T-cell (primary cell): ENCODE measurements at regions not wholly inside any gene's neighbourhood (a gene's known extent, or its start where the extent isn't known, plus 50 kb on each side); places are given as distances from the start of the nearest gene placed in this dataset.

Experiments used
- ATAC-seq, 4 experiments: fragments of 200-7000 bp in 3 of 4; fragments of 150-1000 bp in 1 of 4; cut with Tn5 transposase; replicated peaks in 1 of 4; 1 replicate in 3 of 4; 2 replicates in 1 of 4; pipeline ENCODE4 v1.10.0; 2021; ENCODE audit warnings: moderate library complexity in 3 of 4, mild to moderate bottlenecking in 2 of 4, moderate number of reproducible peaks in 1 of 4
- CTCF ChIA-PET, 2 donors: fragments of 300-600 bp; sonication (Branson Sonifier 250); formaldehyde crosslinking; loops; one replicate each; lab custom pipeline; 2022; ENCODE audit warnings: antibody characterized with exemption in 2 of 2; lab: Charles Lee
- POLR2A ChIA-PET, 2 donors: fragments of 300-600 bp; sonication (Branson Sonifier 250); formaldehyde crosslinking; loops; one replicate each; lab custom pipeline; 2022; ENCODE audit warnings: antibody characterized with exemption in 2 of 2; lab: Charles Lee
- DNase-seq, 35 experiments: peaks; one replicate each; pipeline versions ENCODE4 v3.0.0 to v3.0.0-alpha.2; 2013 to 2023
- H3K27ac ChIP-seq: one replicate; pipeline ENCODE4 v1.5.1; 2013; ENCODE audit warnings: low read length
- H3K27me3 ChIP-seq, 2 experiments: replicated peaks in 1 of 2; 1 replicate in 1 of 2; 2 replicates in 1 of 2; pipeline versions ENCODE4 v1.6.1 to v1.7.0; 2013; ENCODE audit warnings: low read length in 1 of 2, mixed read lengths in 1 of 2; ENCODE audit not compliant: control insufficient read depth in 2 of 2, insufficient read depth in 2 of 2; ENCODE audit errors: extremely low read depth in 1 of 2
- H3K36me3 ChIP-seq, 2 donors: 1 replicate in 1 of 2; 2 replicates in 1 of 2; pipeline versions ENCODE4 v1.6.1 to v1.7.0; 2013; ENCODE audit warnings: low read length in 1 of 2; ENCODE audit not compliant: control insufficient read depth in 2 of 2, insufficient read depth in 1 of 2; ENCODE audit errors: extremely low read depth in 1 of 2
- H3K4me1 ChIP-seq, 2 experiments: 1 replicate in 1 of 2; 2 replicates in 1 of 2; pipeline versions ENCODE4 v1.6.1 to v1.7.0; 2013; ENCODE audit warnings: low read length in 2 of 2, mixed read lengths in 1 of 2; ENCODE audit not compliant: insufficient read depth in 2 of 2, control insufficient read depth in 1 of 2; ENCODE audit errors: extremely low read depth in 1 of 2
- H3K4me3 ChIP-seq, 2 donors: 1 replicate in 1 of 2; 2 replicates in 1 of 2; pipeline versions ENCODE4 v1.5.1 to v1.7.0; 2013; ENCODE audit warnings: mild to moderate bottlenecking in 2 of 2, low read length in 1 of 2, moderate library complexity in 1 of 2; ENCODE audit not compliant: control insufficient read depth in 1 of 2; ENCODE audit errors: extremely low read depth in 1 of 2
- H3K9me3 ChIP-seq: 2 replicates; pipeline ENCODE4 v1.7.0; 2013
- H3K27ac Mint-ChIP-seq, 2 donors: one replicate each; pipeline ENCODE4 v1.8.0; 2020 to 2021; ENCODE audit warnings: mild to moderate bottlenecking in 2 of 2, mixed read lengths in 2 of 2
- H3K27me3 Mint-ChIP-seq, 2 donors: one replicate each; pipeline ENCODE4 v1.8.0; 2021 to 2022; ENCODE audit warnings: mixed read lengths in 2 of 2
- H3K36me3 Mint-ChIP-seq: one replicate; pipeline ENCODE4 v1.8.0; 2021; ENCODE audit warnings: mixed read lengths
- H3K4me1 Mint-ChIP-seq, 3 donors: one replicate each; pipeline ENCODE4 v1.8.0; 2020 to 2022; ENCODE audit warnings: mixed read lengths in 3 of 3, mild to moderate bottlenecking in 1 of 3
- H3K4me3 Mint-ChIP-seq, 3 donors: one replicate each; pipeline ENCODE4 v1.8.0; 2020 to 2022; ENCODE audit warnings: mild to moderate bottlenecking in 3 of 3, mixed read lengths in 3 of 3, moderate library complexity in 3 of 3
- H3K9me3 Mint-ChIP-seq, 3 donors: one replicate each; pipeline ENCODE4 v1.8.0; 2020 to 2022; ENCODE audit warnings: mixed read lengths in 3 of 3
- WGBS: methylation state at CpG from one replicate; pipeline ENCODE4 v1.1.5; 2013; ENCODE audit warnings: missing lambda C conversion rate; ENCODE audit not compliant: insufficient coverage; 5-methylcytosine and 5-hydroxymethylcytosine counted together

- ATAC-seq: no peak
- Mint-ChIP-seq H3K4me1 (no peaks in the 10 kb centered on the region), H3K27ac (no peak overlapping the region), H3K27me3 (no peaks in the 10 kb centered on the region), H3K36me3 (no peaks in the 10 kb centered on the region), H3K4me3 (no peak overlapping the region), H3K9me3 (peaks cover 5 to 19% (median 14%) of the 10 kb centered on the region in 3 donors)
- no peak for DNase-seq
- no peaks in the 10 kb centered on the region for H3K4me1 ChIP-seq
- POLR2A ChIA-PET: no interaction called here
- H3K4me3 ChIP-seq: no peak overlapping the region
- H3K27me3 ChIP-seq: no peaks in the 10 kb centered on the region
- WGBS: 68% methylated on average over 2 of the region's 2 CpGs
- no peak overlapping the region for H3K27ac ChIP-seq
- CTCF ChIA-PET: no interaction called here
- no peaks in the 10 kb centered on the region for H3K9me3 ChIP-seq
- no peaks in the 10 kb centered on the region for H3K36me3 ChIP-seq
Observed at GRCh38 chr3:117562000-117562399, 852.4 kb downstream of the TUSC7 start.

GRCh38 chr3:117563063-117563462 lies 853.5 kb downstream of the TUSC7 start:
- H3K27ac Mint-ChIP-seq: no peak overlapping the region
- no peak for DNase-seq
- POLR2A ChIA-PET: no interaction called here
- peaks cover 5 to 18% (median 14%) of the 10 kb centered on the region in 3 donors for H3K9me3 Mint-ChIP-seq
- H3K27me3 ChIP-seq: no peaks in the 10 kb centered on the region
- no peak overlapping the region for H3K4me3 Mint-ChIP-seq
- no peaks in the 10 kb centered on the region for H3K4me1 ChIP-seq
- H3K9me3 ChIP-seq: no peaks in the 10 kb centered on the region
- no peak for ATAC-seq
- no peak overlapping the region for H3K27ac ChIP-seq
- H3K36me3 Mint-ChIP-seq: no peaks in the 10 kb centered on the region
- CTCF ChIA-PET: no interaction called here
- H3K36me3 ChIP-seq: no peaks in the 10 kb centered on the region
- no peaks in the 10 kb centered on the region for H3K27me3 Mint-ChIP-seq
- 70% methylated on average over 2 of the region's 4 CpGs for WGBS
- H3K4me3 ChIP-seq: no peak overlapping the region
- no peaks in the 10 kb centered on the region for H3K4me1 Mint-ChIP-seq

GRCh38 chr3:117565777-117566176 lies 856.2 kb downstream of the TUSC7 start:
- Mint-ChIP-seq H3K4me1 (no peaks in the 10 kb centered on the region), H3K4me3 (no peak overlapping the region), H3K27me3 (no peaks in the 10 kb centered on the region), H3K36me3 (no peaks in the 10 kb centered on the region), H3K27ac (no peak overlapping the region), H3K9me3 (peaks cover 2 to 10% (median 8%) of the 10 kb centered on the region in 3 donors)
- CTCF ChIA-PET: no interaction called here
- Histone ChIP-seq H3K4me1 (no peaks in the 10 kb centered on the region), H3K36me3 (no peaks in the 10 kb centered on the region), H3K27me3 (no peaks in the 10 kb centered on the region), H3K4me3 (no peak overlapping the region), H3K9me3 (no peaks in the 10 kb centered on the region), H3K27ac (no peak overlapping the region)
- no peak for ATAC-seq
- POLR2A ChIA-PET: interaction anchor here in 1 of 2 donors (0.6 kb wide), 1 partner anchor 12 kb away, joined by 3 read pairs; no protein-coding TSS in a partner anchor
- DNase-seq: no peak

GRCh38 chr3:117566926-117567325 lies 857.3 kb downstream of the TUSC7 start:
- Mint-ChIP-seq H3K27me3 (no peaks in the 10 kb centered on the region), H3K36me3 (no peaks in the 10 kb centered on the region), H3K4me3 (no peak overlapping the region), H3K4me1 (no peaks in the 10 kb centered on the region), H3K9me3 (peaks cover 2 to 10% (median 8%) of the 10 kb centered on the region in 3 donors), H3K27ac (no peak overlapping the region)
- DNase-seq: no peak
- Histone ChIP-seq H3K27ac (no peak overlapping the region), H3K27me3 (no peaks in the 10 kb centered on the region), H3K4me3 (no peak overlapping the region), H3K36me3 (no peaks in the 10 kb centered on the region), H3K4me1 (no peaks in the 10 kb centered on the region), H3K9me3 (no peaks in the 10 kb centered on the region)
- no peak for ATAC-seq
- WGBS: no CpG with 5 or more reads among the region's 2 CpGs
- POLR2A ChIA-PET: no interaction called here
- CTCF ChIA-PET: no interaction called here

GRCh38 chr3:117567382-117567781 lies 857.8 kb downstream of the TUSC7 start:
- ChIA-PET CTCF (no interaction called here), POLR2A (no interaction called here)
- H3K36me3 Mint-ChIP-seq: no peaks in the 10 kb centered on the region

GRCh38 chr3:117567906-117568305 lies 858.3 kb downstream of the TUSC7 start:
- H3K27ac ChIP-seq: no peak overlapping the region
- no peaks in the 10 kb centered on the region for H3K36me3 ChIP-seq
- peaks cover 2 to 9% (median 9%) of the 10 kb centered on the region in 3 donors for H3K9me3 Mint-ChIP-seq
- no peaks in the 10 kb centered on the region for H3K27me3 ChIP-seq
- no peaks in the 10 kb centered on the region for H3K9me3 ChIP-seq
- no peaks in the 10 kb centered on the region for H3K27me3 Mint-ChIP-seq
- POLR2A ChIA-PET: no interaction called here
- no peak overlapping the region for H3K4me3 Mint-ChIP-seq
- ATAC-seq (no peak), DNase-seq (no peak)
- no peaks in the 10 kb centered on the region for H3K4me1 ChIP-seq
- CTCF ChIA-PET: no interaction called here
- no peak overlapping the region for H3K27ac Mint-ChIP-seq
- no peak overlapping the region for H3K4me3 ChIP-seq
- no peaks in the 10 kb centered on the region for H3K36me3 Mint-ChIP-seq
- no peaks in the 10 kb centered on the region for H3K4me1 Mint-ChIP-seq

More at GRCh38 chr3:117567382-117567781, 857.8 kb downstream of the TUSC7 start:
- no peaks in the 10 kb centered on the region for H3K4me1 Mint-ChIP-seq
- no peaks in the 10 kb centered on the region for H3K27me3 Mint-ChIP-seq
- no peaks in the 10 kb centered on the region for H3K4me1 ChIP-seq
- no peak overlapping the region for H3K27ac Mint-ChIP-seq
- H3K36me3 ChIP-seq: no peaks in the 10 kb centered on the region
- no peaks in the 10 kb centered on the region for H3K9me3 ChIP-seq
- no peak overlapping the region for H3K27ac ChIP-seq
- no peak overlapping the region for H3K4me3 ChIP-seq
- no peaks in the 10 kb centered on the region for H3K27me3 ChIP-seq
- H3K4me3 Mint-ChIP-seq: no peak overlapping the region
- H3K9me3 Mint-ChIP-seq: peaks cover 2 to 10% (median 6%) of the 10 kb centered on the region in 3 donors
- WGBS: 50% methylated on average over 1 of the region's 3 CpGs
- DNase-seq: no peak
- ATAC-seq: no peak

GRCh38 chr3:117572786-117573185 lies 863.2 kb downstream of the TUSC7 start:
- no CpG with 5 or more reads among the region's 1 CpG for WGBS
- no peak for DNase-seq
- H3K4me3 Mint-ChIP-seq: no peak overlapping the region
- H3K4me1 Mint-ChIP-seq: no peaks in the 10 kb centered on the region
- ChIA-PET CTCF (no interaction called here), POLR2A (no interaction called here)
- peaks cover 0 to 6% (median 6%) of the 10 kb centered on the region in 3 donors for H3K9me3 Mint-ChIP-seq
- Histone ChIP-seq H3K27me3 (no peaks in the 10 kb centered on the region), H3K27ac (no peak overlapping the region), H3K4me1 (no peaks in the 10 kb centered on the region), H3K4me3 (no peak overlapping the region), H3K36me3 (no peaks in the 10 kb centered on the region), H3K9me3 (no peaks in the 10 kb centered on the region)
- H3K27ac Mint-ChIP-seq: no peak overlapping the region
- H3K27me3 Mint-ChIP-seq: no peaks in the 10 kb centered on the region
- H3K36me3 Mint-ChIP-seq: no peaks in the 10 kb centered on the region
- ATAC-seq: no peak
